ENCODE measurements at regions not wholly inside any gene's neighbourhood (a gene's known extent, or its start where the extent isn't known, plus 50 kb on each side); places are given as distances from the start of the nearest gene placed in this dataset.

- TF ChIP-seq CEBPB (IDR thresholded peaks at IDR 0.05), result no peak
- TF ChIP-seq TAF1 (IDR thresholded peaks at IDR 0.05; ENCODE audit: low read depth), result no peak
Measured at GRCh38 chr18:59063912-59064311, 75.8 kb upstream of the SEC11C start.

Measured in Ishikawa (cell line).